CD4-positive, alpha-beta T cell treated with Interleukin-2 at 100 ng/mL for 4 hours (primary cell): ENCODE measurements at regions not wholly inside any gene's neighbourhood (a gene's known extent, or its start where the extent isn't known, plus 50 kb on each side); places are given as distances from the start of the nearest gene placed in this dataset.

Source experiments
- DNase-seq: peaks from one replicate; pipeline ENCODE4 v3.0.0-alpha.2; 2020; ENCODE audit warnings: low spot score

DNA sequence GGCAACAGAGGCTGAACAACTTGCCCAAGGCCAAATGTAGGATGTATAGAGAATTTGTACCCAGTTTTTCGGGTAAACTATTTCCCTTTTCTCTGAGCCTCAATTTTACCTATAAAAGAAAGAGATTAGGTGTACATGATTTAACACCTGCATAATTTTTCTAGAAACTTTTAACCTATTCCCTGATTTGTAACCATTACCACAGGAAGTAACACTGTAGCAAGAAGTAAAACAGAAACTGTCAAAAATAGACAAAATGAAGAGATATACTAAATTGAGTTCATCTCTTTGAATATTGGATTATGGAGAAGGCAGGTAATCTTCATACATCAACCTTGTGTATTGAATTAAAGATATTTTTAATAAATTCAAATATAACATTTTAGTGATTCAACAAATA is 136.2 kb downstream of the ZC3H11B start:
- DNase-seq: no peak

DNA sequence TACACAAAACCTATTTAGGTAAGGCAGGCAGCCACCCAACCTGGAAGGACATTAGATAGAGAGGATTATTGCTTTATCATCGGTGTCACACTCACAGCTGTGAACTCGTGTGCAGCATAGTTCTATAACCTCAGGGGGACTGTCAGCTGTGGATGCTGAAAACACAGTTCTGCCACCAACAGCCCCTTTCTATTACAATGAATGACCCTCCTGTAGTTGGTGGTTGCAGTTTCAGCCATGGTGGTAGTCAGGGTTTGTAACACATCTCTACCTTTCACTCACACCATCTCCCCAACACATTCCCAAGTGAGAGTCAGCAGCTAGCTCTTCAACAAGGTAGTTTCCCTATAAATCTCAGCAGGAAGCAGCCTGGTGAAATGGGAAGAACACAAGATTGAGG is 136.8 kb downstream of the ZC3H11B start:
- DNase-seq: no peak

DNA sequence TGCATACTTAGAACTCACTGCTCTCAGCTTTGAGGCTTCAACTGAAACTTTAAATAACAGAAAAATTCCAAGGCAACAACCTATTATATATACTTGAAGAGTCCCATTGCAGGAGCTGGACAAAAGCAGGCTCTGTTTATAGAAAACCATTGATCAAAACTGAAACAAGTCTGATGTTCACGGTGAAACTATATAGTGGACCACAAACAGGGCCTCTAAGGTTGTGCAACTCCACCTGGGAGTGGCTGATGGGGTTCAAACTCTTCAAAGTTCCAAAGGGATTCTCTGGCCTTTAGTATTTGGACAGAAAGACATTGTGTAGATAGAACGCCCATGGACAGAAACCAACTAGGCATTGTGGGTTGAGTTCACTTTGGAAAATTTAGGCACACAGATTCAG is 140.3 kb downstream of the ZC3H11B start:
- DNase-seq: no peak

DNA sequence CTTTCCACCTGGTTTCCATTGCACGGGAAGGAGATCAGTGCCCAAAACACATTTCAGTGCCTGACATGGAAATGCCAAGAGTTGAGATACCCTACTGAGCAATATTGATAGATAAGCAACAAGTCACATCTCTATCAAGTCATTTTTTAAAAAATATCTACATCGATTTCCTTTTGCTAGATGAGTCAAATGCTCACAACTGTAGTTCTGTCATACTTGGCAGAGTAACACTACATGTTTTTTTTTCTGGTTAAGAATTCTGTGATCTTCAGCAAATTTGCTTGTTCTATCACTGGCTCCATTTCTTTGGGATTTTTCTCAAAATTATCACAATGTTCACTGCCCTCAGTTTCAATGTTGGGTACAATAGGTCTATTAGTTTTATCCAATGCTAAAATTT is 145.4 kb downstream of the ZC3H11B start:
- DNase-seq: no peak

DNA sequence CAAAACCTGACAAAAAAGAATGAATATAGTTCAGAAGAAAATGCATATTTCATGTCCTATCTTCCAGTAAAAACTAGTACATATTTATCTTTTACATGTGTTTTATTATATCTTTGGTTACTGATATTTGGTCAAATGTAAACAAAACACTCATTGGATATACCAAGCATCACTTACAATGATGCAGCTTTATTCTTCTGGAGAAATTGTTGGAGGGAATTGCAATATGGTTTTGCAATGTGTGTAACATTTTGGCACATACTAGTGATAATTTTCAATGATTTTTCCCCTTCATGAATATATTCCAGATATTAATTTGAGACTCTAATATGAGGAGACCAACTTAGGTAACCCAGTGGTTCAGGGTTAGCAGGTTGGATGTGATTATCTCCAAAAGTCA is 146.1 kb downstream of the ZC3H11B start:
- DNase-seq: no peak

DNA sequence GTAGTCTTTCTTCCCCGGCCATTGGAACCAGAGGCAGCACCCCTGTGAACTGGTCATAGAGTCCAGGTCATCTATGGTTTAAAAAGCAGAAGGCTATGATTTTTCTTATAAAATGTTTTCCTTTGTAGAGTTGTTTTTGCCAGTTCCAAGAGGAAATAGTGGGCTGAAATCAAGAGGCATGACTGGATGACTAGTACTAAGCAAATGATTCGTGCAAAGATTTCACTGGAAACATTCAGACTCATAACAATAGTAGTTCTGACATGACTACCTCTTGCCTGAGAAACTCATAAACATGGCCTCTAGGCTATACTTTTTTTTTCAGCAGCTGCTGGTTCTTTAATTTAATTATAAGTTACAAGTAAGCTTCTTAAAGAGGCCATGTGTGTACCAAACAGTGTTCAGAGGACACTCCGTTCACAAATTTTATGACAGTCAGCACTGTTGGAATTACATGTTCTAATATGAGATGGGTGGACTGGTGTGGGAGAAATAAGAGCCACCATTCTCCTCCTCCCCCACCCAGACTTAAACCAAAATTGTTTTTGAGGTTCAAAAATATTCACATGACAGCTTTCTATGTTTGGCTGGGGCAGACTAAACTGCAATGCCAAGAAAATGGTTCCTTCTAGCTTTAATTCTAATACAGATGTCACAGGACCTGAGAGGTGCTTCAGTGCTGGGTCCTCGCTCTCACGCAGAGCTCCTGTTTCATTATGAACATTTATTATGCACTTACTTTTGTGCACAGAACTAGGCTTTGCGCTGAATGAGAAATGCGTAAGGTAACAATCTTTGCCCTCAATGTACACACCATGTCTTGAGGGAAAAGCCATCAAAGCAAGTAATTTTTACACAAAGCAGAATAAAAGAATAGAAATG is 147.5 kb downstream of the ZC3H11B start:
- no peak for DNase-seq

DNA sequence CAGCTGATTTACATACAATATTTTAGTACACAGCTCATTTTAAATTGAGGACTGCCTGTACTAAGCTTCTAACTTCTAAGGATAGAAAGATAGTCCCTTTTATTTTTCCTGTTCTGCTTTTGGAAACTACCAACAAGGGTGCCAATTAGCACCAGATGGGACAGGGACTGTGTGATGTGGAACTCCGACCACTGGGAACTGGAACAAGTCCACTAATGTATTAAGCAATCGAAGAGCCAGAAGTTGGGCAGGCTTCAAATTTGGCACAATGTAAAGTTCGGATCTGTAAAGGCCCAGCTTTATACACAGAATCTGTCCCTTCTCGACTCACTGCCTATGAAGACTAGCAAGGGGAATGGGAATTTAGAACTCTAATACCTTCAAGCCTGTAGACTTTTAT is 149.3 kb downstream of the ZC3H11B start:
- no peak for DNase-seq

DNA sequence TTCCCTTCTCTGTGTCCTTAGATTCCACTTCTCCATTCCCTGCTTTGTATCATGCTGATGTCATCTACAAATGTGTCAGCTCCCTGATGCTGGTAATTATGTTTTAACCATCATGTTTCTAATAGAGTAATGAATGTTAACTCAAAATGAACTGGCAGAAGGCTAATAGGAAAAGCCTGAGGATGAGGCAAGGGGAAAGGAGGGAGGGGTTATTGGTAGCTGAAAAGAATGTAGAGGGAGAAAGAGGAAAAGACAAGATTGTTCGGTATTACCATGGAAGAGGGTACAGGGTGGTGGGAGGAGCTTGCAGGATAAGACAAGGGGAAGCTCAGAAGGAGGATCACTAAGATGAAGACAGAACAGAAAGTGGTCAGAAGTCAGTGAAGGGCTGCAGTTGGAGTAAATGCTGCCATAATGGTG is 150.9 kb downstream of the ZC3H11B start:
- DNase-seq: no peak

DNA sequence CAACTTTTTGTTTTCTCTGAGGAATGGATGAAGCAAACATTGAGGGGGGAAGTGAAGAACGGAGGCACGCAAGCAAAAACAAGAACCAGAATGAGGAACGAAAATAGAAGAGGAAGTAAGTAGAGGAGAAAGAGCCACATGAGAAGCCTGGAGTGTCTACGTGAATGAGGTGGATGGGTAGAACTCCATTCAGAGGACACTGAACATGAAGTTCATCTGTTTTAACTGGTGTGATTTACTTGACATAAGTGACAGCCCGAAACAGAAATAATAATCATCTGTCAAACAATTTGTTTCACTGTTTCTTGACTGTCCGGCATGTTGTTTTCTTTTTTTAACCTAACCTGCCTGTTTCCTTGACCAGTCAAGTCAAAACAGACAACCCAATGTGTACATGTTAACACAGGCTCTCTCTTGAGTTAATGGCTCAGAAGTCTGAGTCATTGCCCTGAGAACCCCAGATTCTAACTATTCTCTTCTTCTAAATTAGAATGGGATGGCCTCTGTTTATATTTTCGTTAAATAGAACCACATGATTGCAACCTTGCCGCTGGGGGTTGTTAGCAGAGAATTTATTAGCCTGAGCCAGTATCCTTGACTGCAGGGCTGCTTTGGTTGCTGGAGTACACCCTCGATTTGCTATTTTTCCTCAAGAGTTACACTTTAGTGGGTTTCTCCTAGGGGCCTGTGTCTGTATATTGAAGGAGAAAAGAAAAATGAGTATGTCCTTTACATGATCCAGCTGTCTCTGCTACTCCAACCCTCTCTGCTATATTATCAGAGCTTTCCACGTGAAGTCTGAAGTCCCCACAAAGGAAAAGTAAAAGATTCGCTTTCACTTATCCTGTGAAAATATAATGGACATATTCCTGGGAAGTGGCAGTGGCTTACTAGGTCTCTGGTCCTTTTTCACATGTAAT is 151.7 kb downstream of the ZC3H11B start:
- DNase-seq: no peak

DNA sequence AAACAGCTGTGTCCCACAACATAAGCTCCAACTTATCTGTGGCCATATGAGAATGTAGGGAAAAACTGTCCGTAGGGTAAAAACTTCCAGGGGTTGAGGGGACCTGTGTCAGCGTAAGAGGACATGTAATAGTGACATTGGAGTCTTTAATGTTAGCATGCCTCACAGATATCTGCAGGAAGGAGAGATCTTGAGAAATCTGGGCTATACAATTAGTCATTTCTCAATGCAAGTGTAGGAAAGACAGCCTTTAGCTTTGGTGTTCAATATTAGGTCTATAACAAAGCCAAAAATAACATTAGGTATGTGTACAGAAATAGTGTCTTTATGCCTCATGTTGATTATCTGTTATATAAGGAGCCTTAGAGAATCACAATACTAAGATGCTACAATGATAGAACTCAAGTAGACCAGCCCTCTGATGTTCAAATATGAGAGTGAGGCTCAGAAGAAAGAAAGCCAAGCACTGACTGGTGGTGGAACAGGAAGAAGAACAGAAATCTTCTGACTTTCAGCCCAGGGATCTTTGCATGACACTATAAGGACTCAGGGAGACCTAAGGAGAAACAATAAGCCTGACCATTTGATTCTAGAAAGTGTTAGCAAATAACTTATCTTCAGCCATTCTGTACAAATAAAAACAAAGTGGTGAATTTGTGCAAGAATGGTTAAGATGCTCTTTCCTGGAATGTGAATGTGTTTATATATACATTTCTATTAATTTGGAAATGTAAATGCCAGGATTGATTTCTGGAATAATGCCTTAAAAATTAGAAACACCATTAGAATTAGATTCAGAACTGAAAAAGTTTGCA is 152.6 kb downstream of the ZC3H11B start:
- DNase-seq: no peak

DNA sequence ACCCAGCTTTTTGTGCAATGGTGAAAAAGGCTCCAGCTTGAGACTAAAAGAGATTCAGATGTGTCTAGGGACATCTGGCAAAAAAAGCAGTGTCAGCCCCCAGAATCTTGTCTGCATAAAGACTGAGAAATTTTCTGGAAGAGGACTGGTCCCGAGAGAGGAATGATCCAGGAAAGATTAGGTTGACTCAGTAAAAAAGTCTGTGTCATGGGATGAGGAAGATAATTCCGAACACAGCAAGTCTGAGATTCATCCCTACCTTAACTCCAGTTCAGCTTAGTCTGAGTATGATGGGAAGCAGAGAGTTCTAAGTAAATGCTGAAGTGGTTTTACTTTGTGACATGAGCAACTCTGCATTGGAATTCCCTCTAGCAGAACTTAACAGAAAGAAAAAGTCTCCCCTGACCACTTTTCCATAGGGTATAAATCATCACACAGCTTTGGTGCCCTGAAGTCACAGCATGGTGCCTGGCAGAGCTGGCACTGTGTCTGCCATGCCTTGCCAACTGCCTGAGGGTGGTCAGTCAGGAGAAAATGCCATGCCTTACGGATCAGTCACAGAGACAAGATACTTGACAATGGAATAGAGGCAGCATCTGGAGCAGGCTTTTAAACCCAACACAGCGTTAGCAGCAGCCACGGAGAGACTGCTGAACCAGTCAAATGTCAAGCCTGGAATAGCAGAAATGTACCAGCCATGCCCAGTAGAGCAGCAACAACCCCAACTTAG is 153.4 kb downstream of the ZC3H11B start:
- DNase-seq: no peak

DNA sequence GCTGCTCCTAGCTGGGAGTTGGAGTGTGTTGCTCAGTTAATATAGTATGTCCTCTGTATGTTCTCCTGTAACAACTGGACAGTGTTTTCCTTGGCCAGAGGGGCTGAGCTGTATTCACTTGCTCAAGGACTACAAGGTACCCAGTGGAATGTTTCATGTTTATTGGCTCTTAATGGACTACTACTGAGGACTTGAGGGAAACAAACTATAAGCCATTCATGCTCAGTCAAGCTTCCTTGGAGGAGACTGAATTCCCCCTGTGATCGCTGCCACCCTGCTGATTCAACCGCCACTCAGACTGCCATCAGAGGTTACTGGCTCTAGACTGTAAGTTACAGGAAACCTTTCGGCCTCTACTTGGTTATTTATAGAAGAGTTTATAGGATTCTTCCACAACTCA is 166.6 kb downstream of the ZC3H11B start:
- no peak for DNase-seq

DNA sequence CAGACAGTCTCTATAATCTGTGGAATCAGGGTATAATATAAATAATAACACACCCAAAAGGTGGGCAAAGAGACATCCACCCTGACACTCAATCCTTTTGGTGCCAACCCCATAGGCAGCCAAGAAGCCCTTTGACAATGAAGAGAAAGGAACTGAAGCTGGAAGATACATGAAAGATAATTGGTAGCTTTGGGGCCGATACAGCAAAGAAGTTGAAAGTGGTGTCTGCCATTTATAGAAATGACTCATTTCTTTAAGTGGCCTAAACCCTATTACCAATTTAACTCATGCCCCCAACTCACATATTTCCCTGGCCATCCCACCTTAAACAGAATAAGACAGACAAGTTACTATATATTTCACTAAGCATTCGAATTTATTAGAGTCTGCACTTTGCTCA is 167.0 kb downstream of the ZC3H11B start:
- no peak for DNase-seq

DNA sequence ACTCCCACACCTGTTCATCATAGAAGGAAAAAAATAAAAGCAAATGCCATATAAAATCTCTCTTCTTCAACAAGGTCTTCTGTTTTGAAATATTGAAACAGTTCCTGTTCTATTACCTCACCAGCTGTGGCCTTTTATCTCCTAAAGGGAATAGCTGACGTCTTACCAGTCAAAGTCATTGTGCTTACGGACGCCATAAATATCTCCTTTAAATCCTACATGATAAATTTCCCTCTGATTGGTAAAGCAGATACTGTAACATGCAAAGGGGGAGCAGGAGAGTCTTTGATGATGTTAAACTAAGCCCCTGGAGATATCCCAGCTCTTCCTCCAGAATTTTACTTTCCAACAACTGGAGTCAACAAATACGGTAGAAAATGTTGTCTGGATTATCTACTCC is 168.4 kb downstream of the ZC3H11B start:
- no peak for DNase-seq

DNA sequence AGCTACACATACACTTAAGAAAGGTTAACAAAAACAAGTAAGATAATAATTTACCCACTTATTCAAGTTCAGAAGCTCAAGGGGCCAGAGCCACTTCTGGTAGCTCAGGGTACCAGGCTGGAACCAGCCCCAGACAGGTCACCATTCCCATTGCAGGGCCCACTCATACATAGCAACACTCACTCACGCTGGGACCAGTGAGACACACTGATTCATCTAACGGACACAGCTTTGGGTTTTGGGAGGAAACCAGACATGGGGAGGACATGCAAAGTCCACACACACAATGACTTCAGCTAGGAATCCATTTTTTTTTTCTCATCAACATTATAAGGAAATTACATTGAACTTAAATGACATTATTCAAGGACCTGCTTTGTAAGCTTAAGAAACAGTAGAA is 169.1 kb downstream of the ZC3H11B start:
- DNase-seq: no peak

DNA sequence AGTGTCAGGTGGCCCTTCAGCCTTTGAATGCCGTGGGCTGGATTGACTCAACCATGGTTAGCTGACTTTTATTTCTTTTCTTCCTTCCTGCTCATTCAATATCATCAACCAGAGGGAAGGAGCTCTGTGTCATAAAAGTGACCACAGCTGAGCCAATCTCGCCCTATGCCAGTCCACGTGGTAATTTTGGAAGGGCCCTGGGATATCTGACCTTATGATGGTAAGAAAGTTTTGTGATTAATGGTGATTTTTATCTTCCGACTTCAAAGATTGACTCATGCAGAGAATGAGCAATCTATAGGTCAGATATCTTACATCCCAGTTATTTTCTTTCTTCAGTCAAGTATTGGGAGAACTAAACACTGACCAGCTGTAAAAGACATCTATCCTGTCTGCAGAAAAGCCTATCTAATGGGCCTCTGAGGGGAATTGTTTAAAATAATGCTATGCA is 170.3 kb downstream of the ZC3H11B start:
- no peak for DNase-seq

DNA sequence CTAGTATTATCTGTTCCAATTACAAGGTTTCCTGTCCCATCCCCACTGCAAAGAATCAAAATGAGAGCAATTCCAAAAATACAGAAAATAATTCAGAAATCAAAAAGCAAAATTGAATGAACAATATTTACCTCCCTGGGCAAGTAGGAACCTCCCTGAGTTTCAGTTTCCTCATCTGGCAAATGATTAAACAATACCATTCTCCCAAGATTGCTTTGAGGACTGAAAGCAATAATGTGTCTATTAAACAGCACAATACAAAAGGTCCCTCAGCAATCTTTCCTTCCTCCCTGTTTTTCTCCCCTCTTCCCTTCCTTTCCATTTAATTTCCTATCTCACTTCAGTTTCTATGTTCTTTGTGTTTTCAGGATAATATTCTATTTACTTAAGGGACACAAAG is 171.0 kb downstream of the ZC3H11B start:
- no peak for DNase-seq

DNA sequence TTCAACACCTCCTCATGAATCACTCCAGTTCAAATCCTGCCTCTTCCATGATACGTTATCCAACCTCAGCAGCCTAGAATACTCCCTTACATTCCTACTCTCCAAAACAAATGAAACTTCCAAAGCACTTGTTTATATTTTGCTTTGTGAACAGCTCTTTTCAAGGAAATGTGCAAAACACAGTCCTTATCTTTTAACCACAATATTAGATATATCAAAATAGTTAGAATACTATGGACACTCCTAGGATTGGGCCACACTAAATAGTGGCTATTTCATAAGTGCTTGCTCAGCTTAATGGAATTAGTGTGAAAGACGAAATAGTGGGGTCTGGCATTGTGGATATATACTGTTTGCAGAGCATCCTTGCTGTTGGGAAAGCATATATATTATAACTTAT is 173.5 kb downstream of the ZC3H11B start:
- DNase-seq: no peak

DNA sequence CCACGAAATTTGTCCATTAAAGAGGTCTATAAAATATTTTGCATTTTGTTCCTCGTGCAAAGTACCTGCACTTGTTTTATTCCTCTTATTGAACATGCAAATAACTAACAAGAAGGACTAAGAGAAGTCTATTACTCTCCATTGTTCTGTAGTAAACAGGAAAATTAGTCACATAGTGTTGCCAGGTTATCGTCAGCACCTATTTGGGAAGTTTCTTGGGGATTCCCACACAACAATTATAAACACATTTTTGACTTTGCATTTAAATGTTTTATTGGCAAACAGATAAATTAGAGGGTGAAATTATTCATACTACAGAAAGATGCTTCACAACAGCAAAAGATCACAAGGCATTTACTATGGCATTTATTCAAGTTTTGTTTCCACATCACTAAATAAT is 174.5 kb downstream of the ZC3H11B start:
- no peak for DNase-seq

DNA sequence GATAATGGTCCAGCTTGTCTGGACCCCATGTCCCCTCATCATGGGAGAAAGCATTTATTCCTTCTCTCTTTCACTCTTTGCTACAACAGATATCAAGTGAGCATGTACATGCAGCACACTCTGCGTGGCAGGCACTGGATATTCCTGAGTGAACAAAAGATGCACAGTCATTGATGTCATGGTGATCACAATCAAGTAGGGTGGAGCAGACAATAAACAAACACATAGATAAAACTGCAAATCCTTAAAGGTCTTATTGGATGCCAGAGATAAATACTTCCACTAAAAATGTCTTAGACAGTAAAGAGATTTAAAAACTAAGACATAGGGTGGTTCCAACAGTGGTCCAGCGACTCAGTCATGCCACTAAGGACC is 178.0 kb downstream of the ZC3H11B start:
- DNase-seq: no peak

DNA sequence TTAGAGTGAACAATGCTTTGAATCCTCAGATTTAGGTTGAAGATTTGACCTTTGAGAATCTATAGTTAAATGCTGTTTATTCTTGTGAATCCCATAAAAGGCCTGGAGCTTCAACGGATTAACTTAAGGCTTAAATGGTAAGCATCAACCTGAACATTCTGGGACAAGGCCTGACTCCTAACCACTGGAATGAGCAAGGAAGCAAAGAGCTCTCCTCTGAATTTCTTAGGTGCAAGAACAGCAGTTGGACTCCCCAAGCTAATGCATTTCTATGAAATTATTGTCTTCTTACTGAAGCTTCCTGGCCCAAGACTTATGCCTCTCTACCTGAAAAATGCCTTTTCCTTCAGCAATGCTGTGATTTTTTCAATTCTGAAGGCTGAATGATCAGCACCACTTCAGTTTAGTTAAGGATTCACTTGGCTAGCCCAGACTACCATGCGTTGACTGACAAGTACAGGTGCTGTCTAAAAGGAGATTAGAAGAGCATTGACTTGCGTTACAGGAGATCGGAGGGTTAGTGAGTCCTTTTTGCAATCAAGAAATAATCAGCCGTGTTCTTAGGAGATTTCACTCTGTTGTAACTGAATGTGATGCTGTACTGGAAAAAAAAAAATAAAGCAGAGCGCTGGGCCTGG is 178.5 kb downstream of the ZC3H11B start:
- DNase-seq: no peak
